ENCODE measurements at regions not wholly inside any gene's neighbourhood (a gene's known extent, or its start where the extent isn't known, plus 50 kb on each side); places are given as distances from the start of the nearest gene placed in this dataset.
A peak's percentile ranks its signal among the peaks of the same experiment; 100 is the strongest.

GRCh38 chr5:1642621-1643061 lies 118.9 kb upstream of the LPCAT1 start:
- Histone ChIP-seq H3K27me3 (ENCODE audit: low read depth) (peaks cover 44% of the 10 kb centered on the region), H3K27ac (replicated peaks) (no peak overlapping the region), H3K4me3 (no peak overlapping the region), H3K9me3 (replicated peaks) (no peaks in the 10 kb centered on the region), H3K36me3 (no peaks in the 10 kb centered on the region), H3K4me1 (peaks cover 10% of the 10 kb centered on the region)
- no peak for TF ChIP-seq CTCF (IDR thresholded peaks at IDR 0.05; ENCODE audit: borderline replicate concordance)
- DNase-seq: peak; percentile 5
- intact Hi-C loops (cut with micrococcal nuclease): no loop called here

GRCh38 chr5:1642221-1642620 lies 118.5 kb upstream of the LPCAT1 start:
- intact Hi-C loops (cut with micrococcal nuclease): no loop called here
- Histone ChIP-seq H3K4me1 (peaks cover 10% of the 10 kb centered on the region), H3K4me3 (no peak overlapping the region), H3K27ac (replicated peaks) (no peak overlapping the region), H3K27me3 (ENCODE audit: low read depth) (peaks cover 45% of the 10 kb centered on the region), H3K36me3 (no peaks in the 10 kb centered on the region), H3K9me3 (replicated peaks) (no peaks in the 10 kb centered on the region)
- TF ChIP-seq CTCF (IDR thresholded peaks at IDR 0.05; ENCODE audit: borderline replicate concordance): no peak
- peak; percentile 9 for DNase-seq

GRCh38 chr5:1641560-1642166 lies 117.9 kb upstream of the LPCAT1 start:
- peak; percentile 72 for DNase-seq
- Histone ChIP-seq H3K36me3 (no peaks in the 10 kb centered on the region), H3K4me1 (peaks cover 10% of the 10 kb centered on the region), H3K27me3 (ENCODE audit: low read depth) (peaks cover 50% of the 10 kb centered on the region), H3K4me3 (no peak overlapping the region), H3K9me3 (replicated peaks) (no peaks in the 10 kb centered on the region), H3K27ac (replicated peaks) (no peak overlapping the region)
- peak; percentile 82 for TF ChIP-seq CTCF (IDR thresholded peaks at IDR 0.05; ENCODE audit: borderline replicate concordance)
- intact Hi-C loops (cut with micrococcal nuclease): no loop called here

- intact Hi-C loops (cut with micrococcal nuclease): no loop called here
- DNase-seq: peak; percentile 4
- H3K9me3 ChIP-seq (replicated peaks): no peaks in the 10 kb centered on the region
- no peaks in the 10 kb centered on the region for H3K36me3 ChIP-seq
- no peak overlapping the region for H3K27ac ChIP-seq (replicated peaks)
- no peak overlapping the region for H3K4me3 ChIP-seq
- TF ChIP-seq CTCF (IDR thresholded peaks at IDR 0.05; ENCODE audit: borderline replicate concordance): no peak
- peaks cover 10% of the 10 kb centered on the region for H3K4me1 ChIP-seq
- peaks cover 54% of the 10 kb centered on the region for H3K27me3 ChIP-seq (ENCODE audit: low read depth)
These were observed 117.3 kb upstream of the LPCAT1 start for GRCh38 chr5:1641041-1641440.

GRCh38 chr5:1640421-1640881 lies 116.7 kb upstream of the LPCAT1 start:
- Histone ChIP-seq H3K4me3 (no peak overlapping the region), H3K27ac (replicated peaks) (no peak overlapping the region), H3K9me3 (replicated peaks) (no peaks in the 10 kb centered on the region), H3K27me3 (ENCODE audit: low read depth) (peaks cover 54% of the 10 kb centered on the region), H3K36me3 (no peaks in the 10 kb centered on the region), H3K4me1 (peaks cover 9% of the 10 kb centered on the region)
- intact Hi-C loops (cut with micrococcal nuclease): no loop called here
- no peak for DNase-seq
- TF ChIP-seq CTCF (IDR thresholded peaks at IDR 0.05; ENCODE audit: borderline replicate concordance): no peak
